H1 (cell line): ENCODE measurements at regions not wholly inside any gene's neighbourhood (a gene's known extent, or its start where the extent isn't known, plus 50 kb on each side); places are given as distances from the start of the nearest gene placed in this dataset.

Source experiments
- HDAC2 ChIP-seq, 2 experiments: fragments of 300-600 bp in 1 of 2; sonication (generic) in 1 of 2; IDR thresholded peaks; 2 replicates each; pipeline ENCODE4 v1.6.1; 2011 to 2012; ENCODE audit warnings: low read depth in 2 of 2, low read length in 2 of 2, mild to moderate bottlenecking in 2 of 2, moderate library complexity in 2 of 2, borderline replicate concordance in 1 of 2, inconsistent platforms in 1 of 2
- SIX5 ChIP-seq: IDR thresholded peaks from 2 replicates; pipeline ENCODE4 v1.6.1; 2011; ENCODE audit warnings: mild to moderate bottlenecking, low read depth, low read length
- SP1 ChIP-seq: IDR thresholded peaks from 2 replicates; pipeline ENCODE4 v1.6.1; 2011; ENCODE audit warnings: low read depth, low read length
- TAF7 ChIP-seq: optimal IDR thresholded peaks from 2 replicates; pipeline ENCODE3; 2011; ENCODE audit warnings: low read depth, mild to moderate bottlenecking, inconsistent platforms, low read length, moderate library complexity, borderline replicate concordance
- TF ChIP-seq, protein P1 (sequence below), 3 experiments: IDR thresholded peaks; 1 replicate in 2 of 3; 2 replicates in 1 of 3; pipeline versions ENCODE4 v1.5.1 to v1.6.1; 2011; ENCODE audit warnings: low read length in 3 of 3, mild to moderate bottlenecking in 3 of 3, inconsistent platforms in 2 of 3, low read depth in 1 of 3, moderate library complexity in 1 of 3; ENCODE audit not compliant: insufficient read depth in 1 of 3; ENCODE audit errors: control extremely low read depth in 1 of 3

DNA sequence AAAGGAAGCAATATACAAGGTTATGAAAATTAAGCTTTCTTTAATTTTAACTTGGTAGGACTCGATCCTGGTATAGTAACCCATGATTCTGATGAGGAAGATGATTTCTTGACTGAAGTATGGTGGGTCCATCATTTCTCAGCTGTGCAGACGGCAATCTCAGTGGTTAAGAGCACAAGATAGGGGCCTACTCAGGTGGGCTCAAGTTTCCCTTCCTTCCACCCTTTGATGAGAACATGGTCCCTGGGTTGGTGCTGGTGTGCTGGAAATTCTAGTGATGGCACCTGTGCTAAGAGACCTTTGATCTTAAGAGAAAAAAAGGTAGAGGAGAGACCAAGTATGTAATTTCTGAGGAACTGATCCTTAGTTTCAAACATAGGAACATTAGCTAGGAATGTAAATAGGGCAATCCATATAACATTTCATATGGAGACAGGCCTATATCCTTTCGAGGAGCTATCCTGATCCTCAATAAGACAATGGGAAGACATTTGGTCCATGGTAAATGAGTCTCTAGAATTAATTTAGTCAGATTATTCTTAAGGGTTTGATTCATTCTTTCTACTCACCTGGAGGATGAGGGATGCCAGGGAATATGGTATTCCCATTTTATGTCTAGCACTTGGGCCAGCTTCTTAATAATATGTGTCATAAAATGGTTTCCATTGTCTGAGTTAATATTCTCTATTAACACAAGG is 104.5 kb upstream of the NECTIN3 start (continued):
- TF ChIP-seq, protein P1, sequence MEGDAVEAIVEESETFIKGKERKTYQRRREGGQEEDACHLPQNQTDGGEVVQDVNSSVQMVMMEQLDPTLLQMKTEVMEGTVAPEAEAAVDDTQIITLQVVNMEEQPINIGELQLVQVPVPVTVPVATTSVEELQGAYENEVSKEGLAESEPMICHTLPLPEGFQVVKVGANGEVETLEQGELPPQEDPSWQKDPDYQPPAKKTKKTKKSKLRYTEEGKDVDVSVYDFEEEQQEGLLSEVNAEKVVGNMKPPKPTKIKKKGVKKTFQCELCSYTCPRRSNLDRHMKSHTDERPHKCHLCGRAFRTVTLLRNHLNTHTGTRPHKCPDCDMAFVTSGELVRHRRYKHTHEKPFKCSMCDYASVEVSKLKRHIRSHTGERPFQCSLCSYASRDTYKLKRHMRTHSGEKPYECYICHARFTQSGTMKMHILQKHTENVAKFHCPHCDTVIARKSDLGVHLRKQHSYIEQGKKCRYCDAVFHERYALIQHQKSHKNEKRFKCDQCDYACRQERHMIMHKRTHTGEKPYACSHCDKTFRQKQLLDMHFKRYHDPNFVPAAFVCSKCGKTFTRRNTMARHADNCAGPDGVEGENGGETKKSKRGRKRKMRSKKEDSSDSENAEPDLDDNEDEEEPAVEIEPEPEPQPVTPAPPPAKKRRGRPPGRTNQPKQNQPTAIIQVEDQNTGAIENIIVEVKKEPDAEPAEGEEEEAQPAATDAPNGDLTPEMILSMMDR (IDR thresholded peaks at IDR 0.05; ENCODE audit: control extremely low read depth in 1 of 3, insufficient read depth in 1 of 3, low read depth in 1 of 3, low read length in 3 of 3), result no peak
- TF ChIP-seq HDAC2 (IDR thresholded peaks at IDR 0.05; ENCODE audit: borderline replicate concordance in 1 of 2, low read depth in 2 of 2, low read length in 2 of 2), result no peak
- peak; percentile 18 for TF ChIP-seq TAF7
- TF ChIP-seq SIX5, result no peak
- TF ChIP-seq SP1, result no peak
- TF ChIP-seq, all 59 proteins: peak for 5
